GM13977 (cell line): ENCODE measurements at regions not wholly inside any gene's neighbourhood (a gene's known extent, or its start where the extent isn't known, plus 50 kb on each side); places are given as distances from the start of the nearest gene placed in this dataset.

ENCODE experiments used
- DNase-seq: peaks from one replicate; pipeline ENCODE4 v3.0.0; 2012; ENCODE audit warnings: low spot score
- in situ Hi-C: fragments of 300-500 bp; cut with MboI; formaldehyde crosslinking; loops from one replicate; pipeline ENCODE4 v1.12.0; 2022; ENCODE audit warnings: low sequenced_read_pairs, low pct_unique_long_range_greater_than_20kb, mixed read lengths, inconsistent platforms; ENCODE audit not compliant: unreplicated experiment
- TF ChIP-seq, protein P1 (sequence below): IDR thresholded peaks from 2 replicates; pipeline ENCODE4 v1.5.1; 2012; ENCODE audit warnings: mild to moderate bottlenecking, control low read depth; ENCODE audit not compliant: insufficient read depth; ENCODE audit errors: extremely low read depth, missing control alignments

DNA sequence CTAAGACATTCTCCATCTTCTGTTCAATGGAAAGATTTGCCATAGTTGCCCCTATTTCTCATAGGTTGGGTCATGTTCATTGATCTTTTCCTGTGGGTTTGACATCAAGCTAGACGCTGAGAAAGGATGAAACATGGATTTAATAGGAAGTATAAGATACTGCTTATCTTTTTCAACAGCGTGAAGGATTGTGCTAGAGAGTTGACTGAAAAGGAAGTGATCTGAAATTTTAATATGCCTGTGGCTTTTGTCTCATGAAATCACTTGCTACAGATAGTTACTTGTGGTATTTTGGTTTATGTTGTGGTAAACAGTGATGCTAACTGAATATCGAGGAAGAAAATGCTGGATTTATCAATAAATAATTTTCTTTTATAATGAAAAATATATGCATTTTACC, 442.9 kb downstream of the EDEM1 start:
- in situ Hi-C loops = no loop called here
- DNase-seq = no peak
- TF ChIP-seq, protein P1, sequence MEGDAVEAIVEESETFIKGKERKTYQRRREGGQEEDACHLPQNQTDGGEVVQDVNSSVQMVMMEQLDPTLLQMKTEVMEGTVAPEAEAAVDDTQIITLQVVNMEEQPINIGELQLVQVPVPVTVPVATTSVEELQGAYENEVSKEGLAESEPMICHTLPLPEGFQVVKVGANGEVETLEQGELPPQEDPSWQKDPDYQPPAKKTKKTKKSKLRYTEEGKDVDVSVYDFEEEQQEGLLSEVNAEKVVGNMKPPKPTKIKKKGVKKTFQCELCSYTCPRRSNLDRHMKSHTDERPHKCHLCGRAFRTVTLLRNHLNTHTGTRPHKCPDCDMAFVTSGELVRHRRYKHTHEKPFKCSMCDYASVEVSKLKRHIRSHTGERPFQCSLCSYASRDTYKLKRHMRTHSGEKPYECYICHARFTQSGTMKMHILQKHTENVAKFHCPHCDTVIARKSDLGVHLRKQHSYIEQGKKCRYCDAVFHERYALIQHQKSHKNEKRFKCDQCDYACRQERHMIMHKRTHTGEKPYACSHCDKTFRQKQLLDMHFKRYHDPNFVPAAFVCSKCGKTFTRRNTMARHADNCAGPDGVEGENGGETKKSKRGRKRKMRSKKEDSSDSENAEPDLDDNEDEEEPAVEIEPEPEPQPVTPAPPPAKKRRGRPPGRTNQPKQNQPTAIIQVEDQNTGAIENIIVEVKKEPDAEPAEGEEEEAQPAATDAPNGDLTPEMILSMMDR = no peak

DNA sequence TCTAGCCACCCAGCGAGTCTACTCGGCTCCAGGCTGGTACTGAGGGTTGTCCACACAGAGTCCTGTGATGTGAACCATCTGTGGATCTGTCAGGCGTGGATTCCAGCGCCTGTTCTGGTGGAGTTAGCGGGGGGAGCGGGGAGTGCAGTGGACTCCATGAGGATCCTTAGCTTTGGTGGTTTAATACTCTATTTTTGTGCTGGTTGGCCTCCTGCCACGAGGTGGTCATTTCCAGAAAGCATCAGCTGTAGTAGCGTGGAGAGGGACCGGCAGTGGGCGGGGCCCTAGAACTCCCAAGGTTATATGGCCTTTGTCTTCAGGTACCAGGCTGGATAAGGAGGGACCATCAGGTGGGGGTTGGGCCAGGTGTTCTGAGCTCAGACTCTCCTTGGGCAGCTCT, 446.5 kb downstream of the EDEM1 start:
- in situ Hi-C loops = no loop called here
- DNase-seq = no peak
- TF ChIP-seq, protein P1 = no peak

DNA sequence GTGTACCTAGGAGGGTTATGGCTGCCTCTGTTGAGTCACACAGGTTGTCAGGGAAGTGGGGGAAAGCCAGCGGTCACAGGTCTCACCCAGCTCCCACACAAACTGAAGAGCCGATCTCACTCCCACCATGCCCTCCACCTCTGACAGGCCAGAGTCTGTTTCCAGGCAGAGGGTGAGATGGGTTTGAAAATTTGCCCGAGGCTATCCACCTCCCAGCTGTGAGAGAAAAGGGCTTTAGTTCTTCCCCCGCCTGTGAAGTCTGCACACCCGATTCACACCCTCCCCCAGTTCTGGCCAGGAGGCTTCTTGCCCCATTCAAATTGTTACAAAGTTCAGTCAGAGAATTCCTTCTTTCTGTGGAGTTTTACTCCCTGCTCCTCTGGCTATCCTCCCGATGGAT, 446.9 kb downstream of the EDEM1 start:
- no peak for DNase-seq
- in situ Hi-C loops = no loop called here
- TF ChIP-seq, protein P1 = no peak

DNA sequence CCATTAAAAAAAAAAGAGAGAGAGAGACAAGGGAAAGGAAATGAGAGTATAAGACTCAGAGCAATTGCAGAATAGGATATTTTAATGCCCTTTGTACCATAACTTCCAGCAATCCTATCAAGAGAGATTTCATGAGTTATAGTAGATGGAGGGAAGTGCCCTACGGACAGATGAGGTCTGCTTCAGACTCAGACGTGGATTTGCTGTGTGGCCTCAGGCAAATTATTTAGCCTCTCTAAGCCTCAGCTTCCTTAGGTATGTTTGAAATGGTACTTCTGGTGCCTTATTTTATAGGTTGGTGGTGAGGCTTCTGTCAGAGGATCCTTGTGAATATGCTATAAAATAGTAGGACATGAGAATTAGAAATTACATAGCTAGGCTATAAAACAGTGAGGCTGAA, 448.2 kb downstream of the EDEM1 start:
- DNase-seq = no peak
- TF ChIP-seq, protein P1 = no peak
- in situ Hi-C loops = no loop called here

DNA sequence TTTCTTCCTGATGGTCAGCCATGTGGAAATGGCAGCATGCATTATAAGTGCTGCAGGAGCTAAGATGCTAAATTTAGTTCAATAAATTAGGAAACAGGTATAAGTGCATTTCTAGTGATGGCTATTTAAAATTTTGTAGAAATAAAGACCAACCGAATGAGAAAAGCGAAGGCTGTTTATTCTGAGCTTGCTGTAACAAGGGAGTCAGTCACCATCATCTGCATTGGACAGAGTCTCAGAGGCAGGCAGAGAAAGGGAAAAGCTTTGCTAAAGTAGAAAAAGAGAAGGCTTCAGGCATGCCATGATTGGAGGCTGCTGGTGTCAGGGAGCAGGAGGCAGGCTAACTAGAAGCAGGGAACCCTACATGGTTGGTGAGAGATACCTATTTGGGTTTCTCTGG, 451.0 kb downstream of the EDEM1 start:
- in situ Hi-C loops = no loop called here
- DNase-seq = no peak
- TF ChIP-seq, protein P1 = no peak

DNA sequence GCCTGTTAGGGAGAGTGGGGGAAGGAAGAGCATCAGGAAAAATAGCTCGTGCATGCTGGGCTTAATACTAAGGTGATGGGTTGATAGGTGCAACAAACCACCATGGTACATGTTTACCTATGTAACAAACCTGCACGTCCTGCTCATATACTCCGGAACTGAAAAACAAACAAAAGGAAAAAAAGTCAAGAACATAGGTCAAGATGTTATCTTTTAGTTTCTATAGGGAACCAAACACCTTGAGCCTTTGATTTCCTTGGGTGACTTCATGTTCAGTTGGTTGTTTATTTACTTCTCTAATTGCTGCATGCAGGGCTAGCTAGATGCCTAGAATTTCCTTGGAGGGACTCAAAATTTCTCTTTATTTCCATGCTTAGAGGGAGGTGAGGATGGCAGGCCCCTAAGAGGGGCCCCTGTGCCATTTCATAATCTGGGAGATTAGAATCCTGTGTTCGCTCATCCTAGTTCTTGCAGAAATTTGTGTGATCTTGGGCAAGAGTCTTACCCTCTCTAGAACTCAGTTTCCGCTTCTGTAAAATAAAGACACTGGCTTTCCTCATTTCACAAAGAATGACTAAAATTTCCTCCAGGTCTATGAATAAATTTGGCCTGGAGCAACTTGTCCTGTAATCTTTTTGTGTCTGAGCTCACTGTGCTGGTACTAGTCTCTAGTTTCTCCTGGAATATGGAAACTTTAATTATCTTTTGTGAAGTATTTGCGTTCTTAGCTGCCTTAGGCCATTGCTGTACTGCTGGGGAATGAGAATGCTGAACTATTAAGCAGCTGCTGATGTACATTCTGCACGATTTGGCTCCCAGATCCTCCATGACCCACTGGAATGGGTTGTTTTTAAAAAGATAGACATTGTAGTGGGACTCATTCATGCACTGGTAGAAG, 457.5 kb downstream of the EDEM1 start:
- in situ Hi-C loops = no loop called here
- no peak for DNase-seq
- TF ChIP-seq, protein P1 = no peak
